GM19025 (cell line): ENCODE measurements at regions not wholly inside any gene's neighbourhood (a gene's known extent, or its start where the extent isn't known, plus 50 kb on each side); places are given as distances from the start of the nearest gene placed in this dataset.

Experiments
- ATAC-seq: cut with Tn5 transposase; IDR thresholded peaks from one replicate; pipeline ENCODE4 v1.9.1; 2021; ENCODE audit warnings: mild to moderate bottlenecking, low read depth, moderate library complexity; ENCODE audit not compliant: unreplicated experiment

- peak; percentile 70 for ATAC-seq
Observed at GRCh38 chr1:194277927-194278326, 1091.5 kb upstream of the B3GALT2 start.

GRCh38 chr1:194273660-194274059 is 1087.2 kb upstream of the B3GALT2 start:
- ATAC-seq, result no peak

GRCh38 chr1:194268839-194269238 is 1082.4 kb upstream of the B3GALT2 start:
- no peak for ATAC-seq

GRCh38 chr1:194267021-194267420 is 1080.6 kb upstream of the B3GALT2 start:
- no peak for ATAC-seq

- ATAC-seq, result no peak
Observed at GRCh38 chr1:194256010-194256409, 1069.6 kb upstream of the B3GALT2 start.

- ATAC-seq, result no peak
Observed at GRCh38 chr1:194252199-194252598, 1065.8 kb upstream of the B3GALT2 start.

- ATAC-seq, result no peak
Observed at GRCh38 chr1:194241215-194241614, 1054.8 kb upstream of the B3GALT2 start.

- no peak for ATAC-seq
Observed at GRCh38 chr1:194233069-194233468, 1046.7 kb upstream of the B3GALT2 start.

GRCh38 chr1:194230351-194231144 is 1044.1 kb upstream of the B3GALT2 start:
- no peak for ATAC-seq

- ATAC-seq, result no peak
Observed at GRCh38 chr1:194228427-194228826, 1042.0 kb upstream of the B3GALT2 start.

GRCh38 chr1:194227161-194227560 is 1040.7 kb upstream of the B3GALT2 start:
- ATAC-seq, result no peak

GRCh38 chr1:194225821-194226220 is 1039.4 kb upstream of the B3GALT2 start:
- peak; percentile 74 for ATAC-seq

- no peak for ATAC-seq
Observed at GRCh38 chr1:194223596-194223995, 1037.2 kb upstream of the B3GALT2 start.

GRCh38 chr1:194215448-194215847 is 1029.0 kb upstream of the B3GALT2 start:
- no peak for ATAC-seq

- ATAC-seq, result no peak
Observed at GRCh38 chr1:194214735-194215134, 1028.3 kb upstream of the B3GALT2 start.

GRCh38 chr1:194209920-194210319 is 1023.5 kb upstream of the B3GALT2 start:
- ATAC-seq, result no peak

- ATAC-seq, result no peak
Observed at GRCh38 chr1:194208674-194209073, 1022.3 kb upstream of the B3GALT2 start.

GRCh38 chr1:194196562-194196961 is 1010.1 kb upstream of the B3GALT2 start:
- ATAC-seq, result no peak

GRCh38 chr1:194194724-194195123 is 1008.3 kb upstream of the B3GALT2 start:
- no peak for ATAC-seq

GRCh38 chr1:194184974-194185373 is 998.6 kb upstream of the B3GALT2 start:
- ATAC-seq, result no peak

GRCh38 chr1:194184425-194184824 is 998.0 kb upstream of the B3GALT2 start:
- ATAC-seq, result no peak

GRCh38 chr1:194181845-194182244 is 995.4 kb upstream of the B3GALT2 start:
- no peak for ATAC-seq

GRCh38 chr1:194176212-194176611 is 989.8 kb upstream of the B3GALT2 start:
- ATAC-seq, result no peak
